ENCODE measurements at regions not wholly inside any gene's neighbourhood (a gene's known extent, or its start where the extent isn't known, plus 50 kb on each side); places are given as distances from the start of the nearest gene placed in this dataset.

- DNase-seq (ENCODE audit: extremely low read depth, low read depth, low spot score) = no peak
These were observed 253.0 kb upstream of the IRX2 start for GRCh38 chr5:3004361-3005080.

DNA sequence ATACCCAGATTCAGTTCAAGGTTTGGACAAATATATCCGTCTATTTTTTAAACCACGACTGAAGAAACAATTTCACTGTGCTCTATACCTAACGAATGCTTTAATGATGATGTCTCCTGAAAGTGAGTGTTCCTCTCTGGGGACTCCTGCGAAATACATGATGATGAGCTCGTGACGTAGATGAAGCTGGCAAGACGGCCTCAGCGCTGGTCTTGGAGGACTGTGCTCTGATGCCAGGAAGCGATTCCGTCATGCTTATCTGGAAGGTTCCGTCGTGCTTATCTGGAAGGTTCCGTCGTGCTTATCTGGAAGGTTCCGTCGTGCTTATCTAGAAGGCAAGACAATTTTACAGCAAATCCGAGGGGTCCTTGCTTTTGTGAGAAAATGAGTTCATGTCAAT is 250.8 kb upstream of the IRX2 start:
- no peak for DNase-seq (ENCODE audit: extremely low read depth, low read depth, low spot score)

- DNase-seq (ENCODE audit: extremely low read depth, low read depth, low spot score) = no peak
These were observed 249.2 kb upstream of the IRX2 start for GRCh38 chr5:3000631-3001030.

GRCh38 chr5:2999926-3000325 is 248.4 kb upstream of the IRX2 start:
- DNase-seq (ENCODE audit: extremely low read depth, low read depth, low spot score) = no peak

GRCh38 chr5:2998106-2998505 is 246.6 kb upstream of the IRX2 start:
- DNase-seq (ENCODE audit: extremely low read depth, low read depth, low spot score) = no peak

- no peak for DNase-seq (ENCODE audit: extremely low read depth, low read depth, low spot score)
These were observed 245.7 kb upstream of the IRX2 start for GRCh38 chr5:2997179-2997578.

DNA sequence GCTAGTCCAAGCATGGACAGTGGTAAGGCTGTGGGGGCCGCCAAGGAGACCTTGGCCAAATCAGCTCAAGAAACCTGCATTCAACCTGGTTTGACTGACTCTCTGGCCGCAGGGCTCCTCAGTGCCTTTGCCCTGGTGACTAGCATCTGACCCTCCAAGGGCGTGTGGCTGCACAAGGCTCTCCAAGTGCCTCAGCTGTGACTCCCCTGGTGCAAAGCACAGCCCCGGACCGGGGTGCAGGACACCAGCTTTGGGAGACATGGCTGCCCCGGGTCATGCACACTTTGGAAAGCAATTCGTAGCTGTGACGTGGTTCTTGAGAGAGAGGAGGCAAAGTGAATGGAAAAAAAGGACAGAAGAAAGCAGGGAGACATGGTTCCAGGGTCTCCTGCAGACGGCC is 245.2 kb upstream of the IRX2 start:
- DNase-seq (ENCODE audit: extremely low read depth, low read depth, low spot score) = no peak

GRCh38 chr5:2996248-2996647 is 244.8 kb upstream of the IRX2 start:
- DNase-seq (ENCODE audit: extremely low read depth, low read depth, low spot score) = no peak

DNA sequence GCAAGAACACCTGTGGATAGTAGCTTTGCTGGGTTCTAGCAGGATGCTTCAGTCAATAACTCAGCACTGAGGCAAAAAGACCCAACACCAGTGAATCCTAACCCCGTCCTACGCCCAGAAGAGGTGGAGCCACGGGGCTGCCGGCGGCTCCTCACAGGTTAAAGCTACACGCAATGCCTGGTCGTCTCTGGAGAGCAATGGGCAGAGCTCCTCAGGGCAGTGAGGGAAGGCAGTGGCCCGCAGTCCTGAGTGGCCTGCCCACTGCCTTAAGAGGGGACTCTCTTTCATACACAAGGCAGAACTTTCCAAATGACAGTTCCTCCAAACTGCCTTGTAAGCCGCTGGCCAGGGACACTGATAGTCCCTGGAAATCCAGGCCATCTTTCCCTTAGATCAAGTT is 244.2 kb upstream of the IRX2 start:
- no peak for DNase-seq (ENCODE audit: extremely low read depth, low read depth, low spot score)

GRCh38 chr5:2995035-2995434 is 243.6 kb upstream of the IRX2 start:
- no peak for DNase-seq (ENCODE audit: extremely low read depth, low read depth, low spot score)

DNA sequence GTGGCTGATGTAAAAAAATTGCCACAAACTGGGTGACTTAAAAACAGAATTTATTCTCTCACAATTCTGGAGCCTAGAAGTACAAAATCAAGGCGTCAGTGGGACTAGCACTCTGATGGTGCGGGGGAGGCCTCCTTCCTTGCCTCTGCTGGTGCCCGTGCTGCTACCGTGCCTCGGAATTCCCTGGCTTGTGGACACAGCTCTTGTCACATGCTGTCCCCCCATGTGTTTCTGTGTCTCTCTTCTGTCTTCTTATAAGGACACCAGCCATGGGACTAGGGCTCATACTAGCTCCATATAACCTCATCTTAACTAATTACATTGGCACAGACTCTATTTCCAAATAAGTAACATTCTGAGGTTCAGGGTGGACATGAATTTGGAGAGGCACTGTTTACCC is 242.3 kb upstream of the IRX2 start:
- no peak for DNase-seq (ENCODE audit: extremely low read depth, low read depth, low spot score)

DNA sequence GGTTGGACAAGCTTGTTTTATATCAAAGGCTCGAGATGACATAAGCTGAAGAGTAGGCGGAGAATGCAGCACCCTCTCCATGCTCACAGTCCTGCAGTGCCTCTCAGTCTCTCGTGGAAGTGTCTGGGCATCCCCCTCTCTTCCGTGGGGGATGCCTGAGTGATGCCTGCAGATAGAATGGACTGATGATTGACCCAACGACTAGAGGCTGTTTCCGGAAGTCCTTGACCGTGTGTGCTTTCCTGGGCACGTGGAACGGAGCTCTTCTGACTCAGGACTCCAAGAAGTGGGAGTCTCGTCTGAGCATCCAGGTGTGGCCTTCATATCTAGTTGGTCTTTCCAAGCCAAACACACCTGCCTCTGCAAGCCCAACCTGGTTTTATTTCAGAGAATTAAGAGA is 241.8 kb upstream of the IRX2 start:
- DNase-seq (ENCODE audit: extremely low read depth, low read depth, low spot score) = no peak

DNA sequence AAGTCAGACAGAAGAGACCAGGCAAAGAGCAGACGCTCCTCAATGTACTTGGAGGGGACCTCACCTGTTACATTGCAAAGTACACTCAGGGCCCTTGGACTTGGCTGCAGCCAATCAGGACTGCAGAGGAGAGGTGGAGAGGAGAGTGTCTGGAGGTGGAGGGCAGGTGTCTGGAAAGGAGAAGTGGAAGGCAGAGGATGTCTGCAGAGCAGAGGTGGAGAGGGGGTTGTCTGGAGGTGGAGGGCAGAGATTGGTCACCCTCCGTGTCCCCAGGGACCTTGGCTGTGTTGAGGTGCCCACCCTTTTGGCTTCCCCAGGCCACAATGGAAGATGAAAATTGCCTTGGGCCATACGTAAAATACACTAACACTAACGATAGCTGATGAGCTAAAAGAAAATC is 241.3 kb upstream of the IRX2 start:
- no peak for DNase-seq (ENCODE audit: extremely low read depth, low read depth, low spot score)

DNA sequence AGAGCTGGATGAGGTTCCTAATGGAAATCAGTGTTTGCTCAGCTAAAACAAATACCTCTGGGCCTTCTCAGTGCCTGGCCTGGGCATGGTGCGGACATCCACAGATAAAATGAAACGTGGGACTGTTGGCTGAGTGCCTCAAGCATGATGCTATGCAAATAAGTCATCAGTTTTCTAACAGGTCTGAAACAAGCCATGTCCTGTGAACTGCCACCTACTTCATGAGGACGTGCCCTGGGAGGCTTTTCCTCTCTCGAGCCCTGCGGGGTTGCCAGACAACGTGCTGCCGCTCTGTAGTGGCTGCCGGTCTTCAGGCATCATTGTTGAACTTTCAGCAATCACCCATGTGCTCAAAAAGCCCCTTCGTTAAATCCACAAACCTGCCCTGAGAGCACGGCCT is 240.4 kb upstream of the IRX2 start:
- DNase-seq (ENCODE audit: extremely low read depth, low read depth, low spot score) = no peak

- DNase-seq (ENCODE audit: extremely low read depth, low read depth, low spot score) = no peak
These were observed 238.0 kb upstream of the IRX2 start for GRCh38 chr5:2989517-2989916.

DNA sequence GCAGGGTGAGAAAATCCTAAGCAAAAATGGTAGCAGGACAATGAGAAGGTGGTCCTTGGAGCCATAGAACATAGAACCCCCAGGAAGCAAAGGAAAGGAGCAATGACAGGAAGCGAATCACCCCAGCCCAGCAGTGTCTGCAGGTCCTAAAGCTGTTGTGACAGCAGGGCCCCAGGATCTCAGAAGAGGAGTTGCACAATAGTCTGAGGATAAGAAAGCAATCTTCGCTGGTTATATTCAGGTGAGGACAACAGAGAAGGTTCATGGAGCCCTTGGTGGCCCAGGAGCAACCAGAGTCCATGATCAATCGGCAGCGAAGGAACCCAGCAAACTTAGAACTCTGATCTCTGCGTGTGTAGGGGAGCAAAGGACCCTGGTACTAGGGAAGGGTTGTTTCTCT is 234.8 kb upstream of the IRX2 start:
- DNase-seq (ENCODE audit: extremely low read depth, low read depth, low spot score) = no peak

DNA sequence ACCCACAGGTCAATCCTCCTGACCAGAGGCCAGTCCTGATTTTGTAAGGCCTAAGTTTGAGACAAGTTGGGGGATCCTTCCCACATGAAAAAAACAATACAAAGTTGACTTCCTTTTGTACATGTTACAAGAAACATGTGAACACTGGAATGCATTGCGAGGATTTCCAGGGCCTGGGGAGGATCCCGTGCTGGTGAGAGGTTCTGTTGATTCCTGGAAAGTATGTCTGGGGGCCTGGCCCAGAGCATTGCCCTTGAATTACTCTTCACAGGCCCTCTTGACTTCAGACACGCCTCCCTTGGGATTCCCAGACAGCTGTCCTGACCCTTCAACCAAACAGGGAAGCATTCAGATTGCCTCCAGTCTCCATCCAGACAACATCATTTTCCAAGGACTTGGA is 234.2 kb upstream of the IRX2 start:
- no peak for DNase-seq (ENCODE audit: extremely low read depth, low read depth, low spot score)

DNA sequence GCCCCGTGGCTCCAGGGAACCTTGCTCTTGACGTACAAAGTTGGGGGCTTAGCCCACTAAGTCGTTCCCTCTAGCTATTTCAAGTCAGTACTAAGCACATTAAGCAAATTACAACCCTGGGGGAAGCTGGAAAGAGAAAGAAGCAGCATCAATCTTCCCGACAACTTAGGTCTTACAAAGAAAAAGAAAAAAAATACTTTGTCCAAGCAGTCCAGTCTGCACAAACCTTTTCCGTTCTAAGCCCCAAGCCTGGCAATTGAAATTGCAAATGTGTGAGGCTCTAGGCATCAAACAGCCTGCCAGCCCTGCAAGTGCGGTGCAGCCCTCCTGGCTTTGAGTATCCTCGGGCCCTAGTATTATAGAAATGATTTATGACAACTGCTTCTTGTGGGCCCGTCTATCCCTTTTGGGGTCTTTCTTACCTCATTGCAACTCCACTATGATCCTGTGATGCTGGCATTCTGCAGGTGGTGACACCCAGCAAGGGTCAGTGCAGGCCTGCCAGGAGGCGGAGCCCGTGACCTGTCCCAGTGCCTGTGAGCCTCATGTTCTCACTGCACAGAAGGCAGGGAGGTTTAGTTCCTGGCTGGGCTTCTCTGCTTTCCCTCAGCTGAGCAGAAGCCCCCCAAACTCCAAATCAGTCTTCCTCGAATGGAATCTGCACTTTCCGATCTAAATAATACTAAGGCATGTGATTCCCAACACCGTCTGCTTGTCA is 232.3 kb upstream of the IRX2 start:
- no peak for DNase-seq (ENCODE audit: extremely low read depth, low read depth, low spot score)

GRCh38 chr5:2981652-2982051 is 230.2 kb upstream of the IRX2 start:
- no peak for DNase-seq (ENCODE audit: extremely low read depth, low read depth, low spot score)

GRCh38 chr5:2981035-2981434 is 229.6 kb upstream of the IRX2 start:
- DNase-seq (ENCODE audit: extremely low read depth, low read depth, low spot score) = no peak

DNA sequence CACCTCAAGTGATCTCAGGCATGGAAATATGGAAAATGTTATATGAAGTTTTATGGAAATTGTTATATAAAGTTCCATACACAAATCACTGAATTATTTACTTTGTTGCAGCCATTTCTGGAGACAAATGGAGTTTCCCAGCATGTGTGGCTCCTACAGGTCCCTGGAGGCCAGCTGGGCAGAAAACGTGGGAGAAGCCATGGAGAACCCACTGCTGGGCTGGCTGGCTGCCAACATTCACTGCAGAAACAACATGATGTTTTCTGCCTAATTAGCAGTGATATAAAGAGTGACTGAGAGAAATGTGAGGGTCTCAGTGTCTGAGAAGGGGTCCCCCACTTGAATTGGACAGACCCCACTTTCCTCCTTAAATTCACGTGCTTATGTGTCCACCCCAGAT is 208.8 kb upstream of the IRX2 start:
- no peak for DNase-seq (ENCODE audit: extremely low read depth, low read depth, low spot score)

GRCh38 chr5:2958976-2959375 is 207.5 kb upstream of the IRX2 start:
- DNase-seq (ENCODE audit: extremely low read depth, low read depth, low spot score) = no peak

DNA sequence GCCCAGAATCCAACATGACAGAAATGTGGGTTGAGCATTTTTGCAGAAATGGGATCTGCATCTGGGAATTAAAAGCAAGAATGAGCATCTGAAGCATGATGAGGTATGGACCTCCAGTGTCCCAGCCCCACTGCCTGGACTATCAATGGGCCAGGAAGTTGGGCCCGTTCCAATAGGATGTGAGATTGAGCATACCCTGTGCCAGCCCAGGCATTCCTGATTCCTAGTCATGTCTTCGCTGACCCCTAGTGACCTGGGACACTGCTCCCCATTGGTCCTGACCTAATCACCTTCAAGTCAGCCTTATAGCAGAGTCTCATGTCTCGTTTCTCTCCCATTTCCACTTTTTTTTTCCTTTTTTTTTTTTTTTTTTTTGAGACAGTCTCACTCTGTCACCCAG is 197.4 kb upstream of the IRX2 start:
- no peak for DNase-seq (ENCODE audit: extremely low read depth, low read depth, low spot score)

Measured in glomerular endothelial cell (primary cell).